ENCODE measurements at regions not wholly inside any gene's neighbourhood (a gene's known extent, or its start where the extent isn't known, plus 50 kb on each side); places are given as distances from the start of the nearest gene placed in this dataset.
A peak's percentile ranks its signal among the peaks of the same experiment; 100 is the strongest.

- peak in 1 of 2 donors; percentile 13 for DNase-seq (ENCODE audit: low read depth in 2 of 2)
These were observed 49.7 kb upstream of the BHLHE23 start for GRCh38 chr20:63056236-63057170.
